OCI-LY3 (cell line): ENCODE measurements at regions not wholly inside any gene's neighbourhood (a gene's known extent, or its start where the extent isn't known, plus 50 kb on each side); places are given as distances from the start of the nearest gene placed in this dataset.

Experiments
- CTCF ChIP-seq: fragments of 200-600, 300-600 bp; sonication (generic); IDR thresholded peaks from 2 replicates; pipeline ENCODE4 v1.5.1; 2014; ENCODE audit warnings: antibody characterized with exemption, low read length, low read depth
- EZH2phosphoT487 ChIP-seq: fragments of 200-600 bp; shearing (Covaris generic); IDR thresholded peaks from 2 replicates; pipeline ENCODE4 v1.6.1; 2018; ENCODE audit warnings: antibody characterized with exemption, mixed run types, low read depth

DNA sequence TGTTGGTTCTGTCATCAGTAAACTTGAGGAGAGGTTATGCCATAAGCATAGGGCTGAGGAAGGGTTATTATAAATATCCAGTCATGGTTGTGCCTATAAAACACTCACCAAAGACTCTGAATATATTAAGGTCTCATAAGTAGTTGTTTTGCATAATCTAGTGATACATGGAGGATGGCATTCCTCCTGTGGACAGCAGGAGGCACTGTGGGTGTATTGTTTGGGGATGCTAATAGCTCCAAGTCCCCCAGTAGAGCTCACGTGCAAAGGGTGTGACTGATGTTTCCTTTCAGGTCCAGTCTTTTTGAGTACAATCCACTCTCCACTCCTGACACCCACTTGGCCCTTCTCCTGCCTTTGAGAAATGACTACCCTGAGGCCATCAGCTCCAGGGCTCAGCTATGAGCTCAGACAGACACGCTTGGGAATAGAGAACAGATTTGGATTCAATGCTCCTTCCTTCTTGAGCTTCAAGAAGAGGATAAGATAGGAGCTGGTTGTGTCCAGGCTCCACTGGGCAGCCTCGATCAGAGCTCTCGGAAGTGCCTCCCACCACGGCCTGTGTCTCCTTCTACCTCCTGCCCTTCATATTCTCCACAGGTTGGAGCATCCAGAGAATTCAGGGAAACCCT lies 85.2 kb upstream of the IGLL5 start:
- no peak for TF ChIP-seq CTCF
- no peak for TF ChIP-seq EZH2phosphoT487
